Right lobe of liver (tissue), 4 donors: ENCODE measurements at regions not wholly inside any gene's neighbourhood (a gene's known extent, or its start where the extent isn't known, plus 50 kb on each side); places are given as distances from the start of the nearest gene placed in this dataset.

Experiments used
- POLR2A ChIP-seq: fragments of 450-650 bp; IDR thresholded peaks from one replicate; pipeline ENCODE4 v1.6.1; 2017; ENCODE audit warnings: antibody characterized with exemption, mild to moderate bottlenecking
- TF ChIP-seq, protein P1 (sequence below), 4 donors: fragments of 200-600 bp in 3 of 4; fragments of 450-650 bp in 1 of 4; IDR thresholded peaks; one replicate each; pipeline versions ENCODE4 v1.5.1 to v1.8.0; 2016 to 2022; ENCODE audit warnings: antibody characterized with exemption in 4 of 4, mild to moderate bottlenecking in 2 of 4
- donor health status: DM: no; HTN: no; CAD: no.
- donor health status: DM: no; HTN: no; CAD: no.
- donor health status: DM: no; HTN: yes; CAD: no.

DNA sequence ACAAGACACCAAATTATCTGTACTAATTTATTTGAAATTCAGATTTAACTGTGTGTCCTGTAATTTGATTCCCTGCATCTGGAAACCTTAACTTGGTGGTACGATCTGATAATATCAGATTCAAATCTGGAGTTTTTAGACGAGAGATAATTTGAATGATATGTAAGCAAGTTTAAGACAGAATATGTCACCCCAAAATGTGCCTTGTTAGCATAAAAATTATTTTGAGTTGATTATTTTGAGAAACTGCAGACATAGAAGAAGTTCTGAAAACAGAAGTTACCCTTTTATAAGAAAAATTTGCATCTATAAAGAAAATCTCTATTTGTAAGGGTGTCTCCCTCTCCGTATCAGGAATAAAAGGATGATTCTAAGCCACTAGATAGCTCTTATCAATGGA, 1202.8 kb downstream of the ROBO2 start:
- TF ChIP-seq, protein P1, sequence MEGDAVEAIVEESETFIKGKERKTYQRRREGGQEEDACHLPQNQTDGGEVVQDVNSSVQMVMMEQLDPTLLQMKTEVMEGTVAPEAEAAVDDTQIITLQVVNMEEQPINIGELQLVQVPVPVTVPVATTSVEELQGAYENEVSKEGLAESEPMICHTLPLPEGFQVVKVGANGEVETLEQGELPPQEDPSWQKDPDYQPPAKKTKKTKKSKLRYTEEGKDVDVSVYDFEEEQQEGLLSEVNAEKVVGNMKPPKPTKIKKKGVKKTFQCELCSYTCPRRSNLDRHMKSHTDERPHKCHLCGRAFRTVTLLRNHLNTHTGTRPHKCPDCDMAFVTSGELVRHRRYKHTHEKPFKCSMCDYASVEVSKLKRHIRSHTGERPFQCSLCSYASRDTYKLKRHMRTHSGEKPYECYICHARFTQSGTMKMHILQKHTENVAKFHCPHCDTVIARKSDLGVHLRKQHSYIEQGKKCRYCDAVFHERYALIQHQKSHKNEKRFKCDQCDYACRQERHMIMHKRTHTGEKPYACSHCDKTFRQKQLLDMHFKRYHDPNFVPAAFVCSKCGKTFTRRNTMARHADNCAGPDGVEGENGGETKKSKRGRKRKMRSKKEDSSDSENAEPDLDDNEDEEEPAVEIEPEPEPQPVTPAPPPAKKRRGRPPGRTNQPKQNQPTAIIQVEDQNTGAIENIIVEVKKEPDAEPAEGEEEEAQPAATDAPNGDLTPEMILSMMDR (IDR thresholded peaks at IDR 0.05) = no peak
- TF ChIP-seq POLR2A = no peak
